GM18517 (cell line): ENCODE measurements at regions not wholly inside any gene's neighbourhood (a gene's known extent, or its start where the extent isn't known, plus 50 kb on each side); places are given as distances from the start of the nearest gene placed in this dataset.

ENCODE experiments used
- ATAC-seq: cut with Tn5 transposase; IDR thresholded peaks from one replicate; pipeline ENCODE4 v1.9.1; 2021; ENCODE audit warnings: mild to moderate bottlenecking, moderate library complexity; ENCODE audit not compliant: unreplicated experiment

DNA sequence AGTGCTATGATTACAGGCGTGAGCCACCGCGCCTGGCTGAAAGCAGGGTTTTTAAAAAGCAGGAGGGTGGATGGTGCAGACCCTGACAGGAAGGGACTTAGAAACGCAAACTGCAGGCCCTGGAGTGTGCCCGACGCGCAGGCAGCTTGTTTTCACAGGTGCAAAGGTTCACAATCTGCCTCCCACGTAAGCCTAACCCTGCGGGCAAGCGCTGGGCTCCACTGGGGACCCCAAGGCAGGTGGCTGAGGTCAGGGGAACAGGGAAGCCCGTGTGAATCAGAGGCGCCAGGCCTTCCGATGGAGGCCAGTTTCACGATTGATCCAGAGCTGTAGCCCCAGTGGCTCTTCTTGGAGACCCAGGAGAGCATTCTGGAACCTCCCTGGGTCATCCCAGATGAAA lies 256.3 kb downstream of the BRD1 start:
- ATAC-seq: no peak

DNA sequence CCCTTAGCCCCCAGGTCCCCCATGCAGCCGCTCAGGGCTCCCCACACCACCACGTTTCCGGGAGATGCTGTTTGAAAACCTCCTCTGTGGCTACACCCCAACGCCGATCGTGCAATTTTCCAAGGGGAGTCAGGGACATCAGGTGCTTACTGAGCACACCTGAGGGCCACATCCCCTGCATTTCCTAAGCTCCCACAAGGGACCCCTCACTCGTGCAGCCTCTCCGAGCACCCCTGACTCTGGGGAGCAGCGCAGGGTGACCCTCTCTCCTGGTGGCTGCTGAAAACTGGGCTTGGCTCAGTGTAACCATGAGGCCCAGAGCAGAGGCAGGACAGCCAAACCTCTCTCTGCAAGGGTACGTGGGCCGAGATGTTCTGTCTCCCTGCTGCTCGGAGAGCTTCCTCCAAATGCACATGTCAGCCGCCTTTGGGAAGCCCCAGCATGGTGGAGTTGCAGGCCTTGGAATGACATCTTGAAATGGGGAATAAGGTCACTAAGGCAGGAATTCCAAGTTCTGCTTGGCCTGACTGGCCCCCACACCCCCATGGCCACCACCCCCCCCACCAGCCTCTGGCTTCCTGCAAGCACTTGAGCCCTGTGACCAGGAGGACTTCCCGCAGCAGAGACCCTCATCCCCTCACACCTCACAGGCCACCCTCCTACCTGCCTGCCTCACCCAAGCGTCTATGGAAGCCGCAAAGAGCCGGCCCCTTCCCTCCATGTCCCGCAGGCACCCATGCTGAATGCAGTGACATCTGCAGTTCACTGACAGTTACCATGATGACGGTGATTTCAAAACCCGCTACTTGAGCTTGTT lies 257.4 kb downstream of the BRD1 start:
- no peak for ATAC-seq

DNA sequence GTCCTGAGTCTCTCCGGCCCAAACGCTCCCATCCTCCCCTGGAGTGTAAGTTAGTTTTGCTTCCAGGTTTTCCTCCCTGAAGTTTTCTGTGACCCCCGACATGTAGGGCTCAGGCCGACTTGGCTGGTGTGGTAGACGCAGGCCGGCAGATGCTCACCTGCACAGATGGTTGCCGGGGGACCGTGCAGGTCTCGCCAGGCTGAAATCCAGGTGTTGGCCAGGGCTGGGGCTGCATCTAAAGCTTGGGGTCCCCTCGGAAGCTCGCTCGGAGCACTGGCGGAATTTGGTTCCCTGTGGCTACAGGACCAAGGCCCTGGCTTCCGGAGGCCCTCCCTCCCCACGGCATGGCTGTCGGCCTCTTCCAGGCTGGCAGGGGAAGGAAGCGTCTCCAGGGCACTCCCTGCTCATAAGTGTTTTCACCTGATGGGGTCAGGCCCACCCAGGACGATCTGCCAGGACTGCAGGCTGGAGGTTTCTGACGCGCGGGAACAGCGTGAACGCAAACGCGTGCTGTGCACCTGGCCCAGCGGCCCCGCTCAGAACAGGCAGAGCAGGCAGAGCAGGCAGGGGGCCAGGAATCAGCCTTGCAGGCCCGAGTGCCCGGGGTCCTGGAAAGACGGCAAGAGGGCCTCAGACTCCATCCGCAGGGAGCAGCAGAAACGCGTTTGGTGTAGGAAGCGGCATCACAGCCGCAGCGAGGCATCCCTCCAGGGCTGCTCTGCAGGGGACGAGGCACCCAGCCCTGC lies 258.2 kb downstream of the BRD1 start:
- no peak for ATAC-seq

DNA sequence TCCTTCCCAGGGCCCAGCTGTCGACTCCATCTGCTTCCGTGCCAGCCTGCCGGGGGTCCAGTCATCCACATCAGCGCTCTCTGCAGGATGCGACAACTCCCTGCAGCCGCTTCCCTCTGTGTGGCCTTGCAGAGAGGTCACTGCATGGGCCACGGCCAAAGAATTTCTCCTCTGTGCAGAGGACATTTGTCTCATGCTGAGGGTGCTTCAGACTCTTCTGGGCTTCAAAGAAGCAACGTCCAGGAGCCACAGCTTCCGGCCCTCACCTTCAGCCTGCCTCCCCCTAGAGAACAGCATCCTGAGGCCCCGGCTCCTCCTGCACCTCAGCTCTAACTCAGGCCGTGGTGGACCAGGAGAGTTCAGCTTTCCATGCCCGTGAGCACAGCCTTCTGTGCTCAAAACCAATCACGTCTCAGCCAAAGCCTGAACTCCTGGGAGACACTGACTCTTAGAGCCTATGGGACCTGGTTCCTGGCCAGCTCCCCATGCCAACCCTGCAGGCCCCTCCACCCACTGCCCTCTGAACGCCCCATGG lies 258.9 kb downstream of the BRD1 start:
- ATAC-seq: no peak

DNA sequence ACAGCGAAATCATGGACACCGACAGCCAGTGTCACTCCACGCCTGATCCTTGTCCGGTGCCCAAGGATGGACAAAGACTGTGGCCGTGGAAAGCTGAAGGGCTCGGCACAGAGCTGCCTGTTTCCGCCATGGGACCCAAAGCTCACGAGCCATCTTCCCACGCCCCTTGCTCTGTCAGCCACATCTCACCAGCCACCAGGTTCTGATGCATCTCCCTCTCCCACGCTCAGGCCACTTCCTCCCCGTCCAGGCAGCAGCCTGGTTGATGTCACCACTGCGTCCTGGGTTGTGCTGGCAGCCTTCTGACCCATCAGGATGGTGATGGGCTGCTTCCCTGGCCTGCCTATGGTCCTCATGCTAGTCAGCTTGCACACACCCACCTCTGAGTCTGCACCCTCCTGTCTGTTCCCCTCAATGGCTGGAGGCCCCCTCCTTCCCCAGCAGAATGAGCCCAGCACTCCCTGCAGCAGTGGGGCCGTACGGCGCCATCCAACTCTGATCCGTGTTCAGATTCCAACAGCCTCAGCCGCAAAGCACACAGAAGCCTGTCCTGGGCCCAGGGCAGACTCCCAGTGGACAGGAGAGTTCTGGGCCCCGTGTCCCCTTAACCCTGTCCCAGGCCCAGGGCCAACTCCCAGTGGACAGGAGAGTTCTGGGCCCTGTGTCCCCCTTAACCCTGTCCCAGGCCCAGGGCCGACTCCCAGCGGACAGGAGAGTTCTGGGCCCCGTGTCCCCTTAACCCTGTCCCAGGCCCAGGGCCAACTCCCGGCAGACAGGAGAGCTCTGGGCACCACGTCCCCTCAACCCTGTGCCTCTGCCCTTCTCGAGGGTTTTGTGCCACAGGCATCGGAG lies 259.5 kb downstream of the BRD1 start:
- no peak for ATAC-seq

DNA sequence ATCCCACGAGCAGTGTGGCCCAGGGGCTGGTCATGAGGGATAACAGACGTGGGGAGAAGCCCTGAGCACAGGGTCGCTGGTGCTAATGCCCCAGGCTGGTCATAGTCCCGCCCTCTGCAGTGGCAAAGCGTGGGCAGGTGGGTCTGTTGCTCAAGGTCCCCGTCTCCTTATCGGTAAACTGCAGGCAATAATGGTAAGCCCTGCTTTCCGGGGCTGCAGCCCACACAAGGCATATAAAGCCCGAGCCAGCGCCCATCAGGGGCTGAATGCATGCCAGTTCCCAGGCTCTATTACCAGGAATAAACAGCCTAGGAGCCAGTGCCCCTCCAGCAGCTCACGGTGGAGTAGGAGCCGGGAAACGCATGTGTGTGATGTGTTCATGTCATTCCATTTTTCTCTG lies 261.0 kb downstream of the BRD1 start:
- no peak for ATAC-seq

DNA sequence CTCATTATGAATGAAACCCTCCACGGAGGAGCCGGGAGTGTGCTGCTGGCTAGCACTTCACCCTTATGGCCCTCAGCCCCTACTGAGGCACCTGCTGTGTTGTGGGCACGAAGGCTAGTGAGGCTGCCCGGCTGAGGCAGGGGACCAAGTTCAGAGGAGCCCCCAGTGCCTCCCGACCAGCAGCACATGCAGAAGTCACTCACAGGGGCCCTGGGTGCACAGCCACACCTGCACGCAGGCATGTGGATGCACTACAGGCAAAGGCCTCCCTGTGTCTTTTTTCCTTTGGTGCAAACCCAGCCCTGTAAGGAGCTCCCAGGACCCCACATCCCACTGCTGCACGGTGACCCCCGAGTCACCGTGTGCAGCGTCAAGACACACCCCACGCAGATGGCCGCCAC lies 261.5 kb downstream of the BRD1 start:
- no peak for ATAC-seq

DNA sequence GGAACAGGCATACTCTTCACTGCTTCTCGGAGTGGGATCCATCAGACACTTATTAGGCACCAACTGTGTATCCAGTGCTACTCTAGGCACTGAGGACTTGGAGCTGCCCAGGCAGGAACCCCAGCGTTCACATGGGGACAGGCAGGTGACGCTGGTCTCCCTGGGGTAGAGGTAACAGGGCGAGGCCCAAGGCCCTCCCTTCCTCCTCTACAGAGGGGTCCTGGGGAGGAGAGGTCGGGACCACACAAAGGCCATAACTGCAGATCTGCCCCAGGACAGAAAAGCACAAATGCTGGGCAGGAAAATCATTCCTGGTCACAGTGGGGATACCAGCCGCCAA lies 262.2 kb downstream of the BRD1 start:
- no peak for ATAC-seq

DNA sequence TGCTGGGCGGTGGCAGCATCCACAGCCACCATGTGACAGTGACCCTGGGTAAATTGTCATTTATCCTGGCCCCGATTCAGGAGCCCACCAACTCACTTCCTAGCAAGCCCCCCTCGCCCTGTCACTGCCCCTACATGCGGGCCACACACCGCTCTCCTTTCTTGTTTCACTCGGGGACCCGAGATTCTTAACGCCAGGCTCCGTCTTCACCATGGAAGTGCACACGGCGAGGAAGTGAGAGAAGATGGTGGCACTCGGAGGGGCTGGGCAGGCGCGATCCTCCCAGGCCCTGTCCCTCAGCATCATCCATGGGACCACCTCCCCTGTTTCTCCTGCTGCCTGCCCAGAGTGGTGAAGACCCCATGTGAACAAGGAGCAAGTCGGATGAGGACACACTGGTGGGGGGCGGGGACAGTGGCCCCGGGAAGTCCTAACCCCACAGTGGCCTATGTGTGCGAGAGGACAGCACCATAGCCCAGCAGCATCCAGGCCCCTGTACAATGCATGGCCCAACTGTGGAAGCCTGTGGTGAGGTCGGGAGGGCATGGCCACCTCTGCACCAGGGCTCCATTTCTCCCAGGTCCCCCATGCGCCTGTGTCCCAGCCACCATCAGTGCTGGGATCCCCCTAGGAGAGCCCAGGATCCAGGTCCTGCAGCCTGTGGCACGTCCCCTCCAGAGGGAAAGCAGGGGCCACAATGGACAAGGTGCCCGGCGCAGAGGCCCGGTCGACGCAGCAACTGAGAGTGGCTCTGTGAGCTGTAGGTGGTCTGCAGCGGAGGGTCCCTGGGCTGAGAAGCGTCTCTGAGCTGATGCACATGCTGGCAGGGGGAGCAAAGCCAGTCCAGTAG lies 262.8 kb downstream of the BRD1 start:
- no peak for ATAC-seq

DNA sequence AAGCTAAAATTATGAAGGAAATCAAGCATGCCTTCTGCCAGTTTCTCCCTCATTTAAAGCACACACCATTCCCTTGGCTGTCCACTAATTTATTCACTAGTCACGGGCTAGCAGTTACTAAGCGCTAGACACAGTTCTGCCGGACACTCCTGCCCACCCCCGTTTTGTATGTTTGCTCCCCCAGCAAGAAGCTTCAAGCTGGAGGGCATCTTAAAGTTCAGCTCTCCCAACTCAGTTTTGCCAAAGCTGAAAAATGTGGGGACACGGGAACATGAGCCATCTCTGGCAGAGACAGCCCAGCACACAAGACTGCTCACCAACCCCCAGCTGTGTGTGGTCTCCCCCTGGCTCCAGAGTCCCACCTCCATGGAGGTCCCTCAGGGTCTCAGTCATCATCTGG lies 263.6 kb downstream of the BRD1 start:
- ATAC-seq: no peak

DNA sequence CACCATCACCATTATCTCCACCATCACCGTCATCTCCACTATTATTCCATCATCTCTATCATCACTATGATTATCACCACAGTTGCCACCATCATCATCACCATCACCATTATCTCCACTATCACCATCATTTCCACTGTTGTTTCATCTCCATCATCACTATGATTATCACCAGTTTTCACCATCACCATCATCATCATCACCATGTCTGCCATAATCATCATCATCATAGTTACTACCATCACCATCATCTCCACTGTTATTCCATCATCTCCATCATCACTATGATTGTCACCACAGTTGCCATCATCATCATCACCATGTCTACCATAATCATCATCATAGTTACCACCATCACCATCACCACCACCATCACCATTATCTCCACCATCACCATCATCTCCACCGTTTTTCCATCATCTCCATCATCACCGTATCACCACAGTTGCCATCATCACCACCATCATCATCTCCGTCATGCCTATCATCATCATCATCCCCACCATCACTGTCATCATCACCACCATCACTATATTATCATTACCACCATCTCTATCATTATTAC lies 264.9 kb downstream of the BRD1 start:
- no peak for ATAC-seq

DNA sequence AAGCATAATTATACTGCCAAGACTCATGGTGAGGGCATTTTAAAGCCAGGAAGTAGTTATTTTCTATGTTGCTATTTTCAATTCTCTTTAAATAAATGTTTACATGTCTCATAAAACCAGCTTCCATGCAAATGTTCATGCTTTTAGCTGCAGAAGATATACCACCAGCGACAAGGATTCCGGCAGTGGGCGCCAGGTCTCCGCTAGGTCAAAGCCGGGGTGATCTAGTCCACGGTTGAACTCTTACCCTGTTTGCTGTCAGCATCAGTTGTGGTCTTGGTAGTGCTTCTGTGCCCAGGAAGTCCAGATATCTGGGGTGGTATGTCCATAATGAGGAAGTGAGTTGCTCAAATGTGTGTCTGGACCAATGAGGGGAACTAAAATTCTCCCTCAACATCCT lies 265.7 kb downstream of the BRD1 start:
- no peak for ATAC-seq

DNA sequence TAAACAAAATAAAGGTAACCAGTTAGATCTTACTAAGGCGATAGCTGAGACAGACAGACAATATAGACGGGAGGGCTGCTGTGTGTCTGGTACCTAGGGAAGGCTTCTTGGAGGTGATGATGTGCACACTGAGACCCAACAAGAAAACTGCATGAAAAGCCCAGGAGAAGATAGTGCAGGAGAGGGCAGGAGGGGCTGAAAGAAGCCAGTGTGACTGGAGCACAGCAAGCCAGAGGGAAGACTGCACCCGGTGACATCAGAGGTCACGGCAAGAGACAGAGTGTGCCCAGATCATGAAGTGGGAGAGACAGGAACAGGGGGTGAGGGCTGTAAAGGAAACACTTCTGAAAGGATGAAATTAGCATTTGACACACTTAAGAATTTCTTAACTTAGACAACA lies 266.3 kb downstream of the BRD1 start:
- ATAC-seq: no peak

DNA sequence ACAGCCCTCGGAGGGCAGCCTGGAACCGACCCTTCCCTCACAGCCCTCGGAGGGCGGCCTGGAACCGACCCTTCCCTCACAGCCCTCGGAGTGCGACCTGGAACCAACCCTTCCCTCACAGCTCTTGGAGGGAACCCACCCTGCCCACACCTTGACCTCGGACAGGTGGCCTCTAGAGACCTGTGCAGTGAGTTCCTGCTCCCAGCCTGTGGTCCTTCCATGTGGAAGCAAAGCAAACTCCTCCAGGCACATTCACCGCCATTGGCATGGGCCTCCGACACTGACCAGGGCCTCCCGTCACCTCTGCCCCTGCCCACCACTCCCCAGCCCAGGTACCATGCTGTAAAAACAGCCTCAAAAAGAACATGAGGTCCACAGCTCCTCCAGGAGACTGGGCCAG lies 272.1 kb downstream of the BRD1 start:
- ATAC-seq: no peak

DNA sequence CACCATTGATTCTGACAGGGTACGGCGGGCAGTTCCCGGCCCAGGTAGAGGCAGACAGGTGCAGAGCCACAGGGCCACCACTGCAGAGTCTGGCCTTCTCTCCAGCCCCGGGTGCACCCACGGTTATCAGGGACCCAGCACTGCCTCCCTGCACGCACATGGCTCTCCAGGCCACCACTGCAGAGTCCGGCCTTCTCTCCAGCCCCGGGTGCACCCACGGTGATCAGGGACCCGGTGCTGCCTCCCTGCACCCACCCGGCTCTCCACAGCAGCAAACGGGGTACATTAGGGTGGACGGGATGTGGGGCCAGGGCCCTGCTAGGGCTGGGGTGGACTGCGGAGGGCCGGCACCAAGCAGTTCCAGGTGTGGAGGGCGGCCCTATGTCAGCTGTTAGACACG lies 272.9 kb downstream of the BRD1 start:
- no peak for ATAC-seq

DNA sequence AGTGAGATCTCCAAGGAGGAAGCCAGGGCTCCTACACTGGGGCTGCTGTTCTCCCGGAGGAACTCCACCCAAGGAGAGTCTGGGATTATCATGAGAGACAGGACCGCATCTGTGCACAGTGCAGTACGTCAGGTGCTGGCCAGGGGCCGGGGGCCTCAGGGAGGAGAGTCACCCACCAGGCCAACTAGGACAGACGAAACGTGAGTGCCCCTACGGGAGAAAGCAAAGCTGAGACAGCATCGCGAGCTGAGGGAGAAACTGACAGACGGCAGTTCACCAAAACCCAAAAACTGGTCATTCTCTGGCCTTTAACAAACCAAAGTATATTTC lies 273.4 kb downstream of the BRD1 start:
- ATAC-seq: no peak

DNA sequence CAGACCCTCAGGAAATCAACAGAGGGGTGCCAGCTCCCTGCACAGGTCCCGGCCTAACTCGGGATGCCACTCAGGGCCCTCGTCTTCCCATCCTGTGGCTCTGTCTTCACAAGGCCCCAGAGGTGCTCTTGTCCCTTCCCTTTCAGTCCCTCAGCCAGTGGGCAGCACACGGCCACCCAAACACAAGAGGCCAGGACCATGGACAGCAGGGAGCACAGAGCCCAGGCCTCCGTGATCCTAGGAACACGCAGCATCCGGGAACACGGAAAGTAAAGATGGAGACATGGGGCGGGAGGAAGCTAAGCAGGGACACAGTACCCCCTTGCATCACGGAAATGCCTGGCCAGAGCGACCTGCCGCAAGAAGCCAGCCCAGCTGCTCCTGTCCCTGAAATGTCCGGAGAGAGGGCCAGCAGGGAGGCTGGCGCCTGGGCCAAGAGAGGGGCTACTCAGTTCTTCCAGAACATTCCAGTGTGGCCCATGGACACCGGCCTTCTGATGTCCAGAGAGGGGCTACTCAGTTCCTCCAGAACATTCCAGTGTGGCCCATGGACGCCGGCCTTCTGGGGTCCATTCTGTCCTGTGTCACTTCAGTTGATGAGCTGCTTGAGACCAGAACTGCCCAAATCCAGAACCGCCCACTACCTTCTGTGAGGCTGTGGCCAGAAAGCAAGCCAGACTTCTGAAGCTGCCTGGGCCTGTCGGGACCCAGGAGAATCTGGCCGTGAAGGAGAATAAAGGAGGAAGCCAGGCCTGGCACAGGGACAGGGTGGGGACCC lies 274.0 kb downstream of the BRD1 start:
- ATAC-seq: no peak

DNA sequence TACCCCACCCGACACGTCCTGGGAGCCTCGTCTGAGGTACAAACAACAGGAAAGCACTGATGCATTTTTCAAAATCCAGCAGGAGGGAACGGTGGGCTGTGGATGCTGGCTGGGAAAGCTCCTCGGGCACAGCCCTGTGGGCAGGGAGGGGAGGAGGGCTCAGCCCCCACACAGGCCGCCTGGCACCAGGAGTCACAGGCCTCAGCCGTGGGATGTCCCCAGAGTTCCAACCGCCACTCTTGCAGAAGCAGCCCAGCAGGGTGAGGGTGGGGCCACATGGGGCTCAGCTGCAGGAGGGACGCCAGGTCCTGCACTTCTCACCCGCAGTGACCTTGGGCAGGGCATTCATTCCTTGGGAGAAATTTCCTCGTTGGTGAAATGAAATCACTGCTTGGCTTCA lies 274.6 kb downstream of the BRD1 start:
- ATAC-seq: no peak

DNA sequence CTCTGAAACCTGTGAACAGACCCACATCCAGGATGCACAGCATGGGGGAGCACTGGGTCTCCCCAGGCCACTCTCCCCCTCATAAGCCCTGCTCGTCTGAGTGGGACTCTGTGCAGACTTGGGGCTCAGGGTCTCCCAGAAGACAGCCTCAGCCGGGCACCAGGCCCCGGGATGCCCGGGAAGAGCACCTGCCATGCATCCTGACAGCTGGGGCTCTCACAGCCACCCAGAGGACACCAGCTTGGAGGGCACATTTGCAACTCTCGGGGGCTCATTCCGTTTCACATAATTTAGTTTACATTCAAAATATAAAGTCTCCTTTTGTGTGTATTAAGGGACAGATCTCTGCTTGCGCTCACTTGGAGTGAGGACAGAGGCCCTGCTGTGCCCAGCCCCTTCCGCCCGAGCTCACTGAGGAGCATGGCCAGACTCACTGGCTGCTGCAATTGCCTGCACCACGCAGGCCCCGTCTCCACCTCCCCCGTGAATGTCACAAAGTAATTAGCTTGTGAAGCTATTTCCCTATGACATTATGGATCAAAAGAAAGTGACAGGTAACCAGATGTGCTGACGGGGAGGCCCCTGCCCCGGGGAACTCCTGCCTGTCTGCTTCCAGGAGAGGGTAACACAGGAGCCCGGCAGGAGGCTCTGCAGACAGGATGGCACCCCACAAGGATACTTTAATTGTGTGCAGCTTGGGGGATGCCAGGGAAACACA lies 275.6 kb downstream of the BRD1 start:
- no peak for ATAC-seq
